ENCODE measurements at regions not wholly inside any gene's neighbourhood (a gene's known extent, or its start where the extent isn't known, plus 50 kb on each side); places are given as distances from the start of the nearest gene placed in this dataset.
"Not testable (repeated sequence)": the region's sequence is repeated elsewhere in the genome, so short reads cannot be mapped to it uniquely, and the experiment has no call there.

GRCh38 chrX:55142206-55142918 lies 53.5 kb downstream of the PAGE2 start:
- ATAC-seq, result no peak
- Mint-ChIP-seq H3K4me3 (no peak overlapping the region), H3K4me1 (ENCODE audit: low read depth) (no peaks in the 10 kb centered on the region), H3K27me3 (ENCODE audit: low read depth) (no peaks in the 10 kb centered on the region), H3K9me3 (no peaks in the 10 kb centered on the region), H3K36me3 (ENCODE audit: insufficient read depth) (peaks cover 2% of the 10 kb centered on the region)
- DNase-seq, result no peak

GRCh38 chrX:55142919-55143310 lies 54.1 kb downstream of the PAGE2 start:
- H3K27me3 Mint-ChIP-seq (ENCODE audit: low read depth), result no peaks in the 10 kb centered on the region
- H3K36me3 Mint-ChIP-seq (ENCODE audit: insufficient read depth), result peaks cover 2% of the 10 kb centered on the region
- H3K4me3 Mint-ChIP-seq, result no peak overlapping the region
- DNase-seq, result no peak
- H3K9me3 Mint-ChIP-seq, result no peaks in the 10 kb centered on the region
- ATAC-seq, result no peak
- no peaks in the 10 kb centered on the region for H3K4me1 Mint-ChIP-seq (ENCODE audit: low read depth)

- Mint-ChIP-seq H3K27me3 (ENCODE audit: low read depth) (no peaks in the 10 kb centered on the region), H3K9me3 (no peaks in the 10 kb centered on the region), H3K36me3 (ENCODE audit: insufficient read depth) (peaks cover 2% of the 10 kb centered on the region), H3K4me1 (ENCODE audit: low read depth) (no peaks in the 10 kb centered on the region), H3K4me3 (no peak overlapping the region)
- ATAC-seq (no peak), DNase-seq (no peak)
Observed at GRCh38 chrX:55143621-55144020, 54.8 kb downstream of the PAGE2 start.

- DNase-seq, result no peak
- Mint-ChIP-seq H3K9me3 (no peaks in the 10 kb centered on the region), H3K27me3 (ENCODE audit: low read depth) (no peaks in the 10 kb centered on the region)
Observed at GRCh38 chrX:55144697-55145096, 55.9 kb downstream of the PAGE2 start.

GRCh38 chrX:55149242-55149641 lies 60.4 kb downstream of the PAGE2 start:
- Mint-ChIP-seq H3K36me3 (ENCODE audit: insufficient read depth) (no peaks in the 10 kb centered on the region), H3K27me3 (ENCODE audit: low read depth) (no peaks in the 10 kb centered on the region), H3K4me1 (ENCODE audit: low read depth) (no peaks in the 10 kb centered on the region), H3K9me3 (no peaks in the 10 kb centered on the region), H3K4me3 (no peak overlapping the region)
- ATAC-seq, result no peak
- no peak for DNase-seq

More at GRCh38 chrX:55144697-55145096, 55.9 kb downstream of the PAGE2 start:
- Mint-ChIP-seq H3K4me1 (ENCODE audit: low read depth) (no peaks in the 10 kb centered on the region), H3K36me3 (ENCODE audit: insufficient read depth) (peaks cover 2% of the 10 kb centered on the region), H3K4me3 (no peak overlapping the region)
- ATAC-seq, result no peak

GRCh38 chrX:55151199-55151598 lies 62.4 kb downstream of the PAGE2 start:
- no peak overlapping the region for H3K4me3 Mint-ChIP-seq
- H3K4me1 Mint-ChIP-seq (ENCODE audit: low read depth), result peaks cover under 1% of the 10 kb centered on the region
- DNase-seq, result no peak
- H3K27me3 Mint-ChIP-seq (ENCODE audit: low read depth), result no peaks in the 10 kb centered on the region
- H3K9me3 Mint-ChIP-seq, result no peaks in the 10 kb centered on the region
- H3K36me3 Mint-ChIP-seq (ENCODE audit: insufficient read depth), result peaks cover 3% of the 10 kb centered on the region
- ATAC-seq, result no peak

- Mint-ChIP-seq H3K27me3 (ENCODE audit: low read depth) (no peaks in the 10 kb centered on the region), H3K4me3 (peak overlapping the region; percentile 88), H3K36me3 (ENCODE audit: insufficient read depth) (peaks cover 3% of the 10 kb centered on the region), H3K9me3 (no peaks in the 10 kb centered on the region), H3K4me1 (ENCODE audit: low read depth) (peaks cover 12% of the 10 kb centered on the region)
- ATAC-seq (no peak), DNase-seq (no peak)
Observed at GRCh38 chrX:55159551-55159950, 60.6 kb upstream of the PAGE5 start.

GRCh38 chrX:55160685-55161552 lies 59.2 kb upstream of the PAGE5 start:
- Mint-ChIP-seq H3K9me3 (no peaks in the 10 kb centered on the region), H3K4me3 (peak overlapping the region; percentile 88), H3K4me1 (ENCODE audit: low read depth) (peaks cover 12% of the 10 kb centered on the region), H3K36me3 (ENCODE audit: insufficient read depth) (no peaks in the 10 kb centered on the region), H3K27me3 (ENCODE audit: low read depth) (no peaks in the 10 kb centered on the region)
- ATAC-seq (peak; percentile 96), DNase-seq (peak; percentile 87)

- H3K9me3 Mint-ChIP-seq, result no peaks in the 10 kb centered on the region
- H3K4me1 Mint-ChIP-seq (ENCODE audit: low read depth), result peaks cover 10% of the 10 kb centered on the region
- no peaks in the 10 kb centered on the region for H3K36me3 Mint-ChIP-seq (ENCODE audit: insufficient read depth)
- ATAC-seq (no peak), DNase-seq (no peak)
- H3K27me3 Mint-ChIP-seq (ENCODE audit: low read depth), result no peaks in the 10 kb centered on the region
- peak overlapping the region; percentile 88 for H3K4me3 Mint-ChIP-seq
Observed at GRCh38 chrX:55161581-55161980, 58.6 kb upstream of the PAGE5 start.

- ATAC-seq (no peak), DNase-seq (no peak)
- no peaks in the 10 kb centered on the region for H3K9me3 Mint-ChIP-seq
- H3K4me3 Mint-ChIP-seq, result no peak overlapping the region
- no peaks in the 10 kb centered on the region for H3K36me3 Mint-ChIP-seq (ENCODE audit: insufficient read depth)
- H3K4me1 Mint-ChIP-seq (ENCODE audit: low read depth), result peaks cover 10% of the 10 kb centered on the region
- no peaks in the 10 kb centered on the region for H3K27me3 Mint-ChIP-seq (ENCODE audit: low read depth)
Observed at GRCh38 chrX:55163171-55163570, 57.0 kb upstream of the PAGE5 start.

GRCh38 chrX:55165026-55165425 lies 55.1 kb upstream of the PAGE5 start:
- not testable (repeated sequence) for H3K36me3 Mint-ChIP-seq (ENCODE audit: insufficient read depth); DNase-seq; H3K27me3 Mint-ChIP-seq (ENCODE audit: low read depth); H3K9me3 Mint-ChIP-seq; ATAC-seq; H3K4me1 Mint-ChIP-seq (ENCODE audit: low read depth); H3K4me3 Mint-ChIP-seq

- no peaks in the 10 kb centered on the region for H3K4me1 Mint-ChIP-seq (ENCODE audit: low read depth)
- H3K9me3 Mint-ChIP-seq, result no peaks in the 10 kb centered on the region
- H3K27me3 Mint-ChIP-seq (ENCODE audit: low read depth), result no peaks in the 10 kb centered on the region
- DNase-seq (no peak), ATAC-seq (no peak)
- no peak overlapping the region for H3K4me3 Mint-ChIP-seq
- H3K36me3 Mint-ChIP-seq (ENCODE audit: insufficient read depth), result no peaks in the 10 kb centered on the region
Observed at GRCh38 chrX:55167124-55167803, 52.9 kb upstream of the PAGE5 start.

- ATAC-seq, result no peak
- Mint-ChIP-seq H3K36me3 (ENCODE audit: insufficient read depth) (no peaks in the 10 kb centered on the region), H3K4me1 (ENCODE audit: low read depth) (no peaks in the 10 kb centered on the region), H3K9me3 (no peaks in the 10 kb centered on the region), H3K27me3 (ENCODE audit: low read depth) (no peaks in the 10 kb centered on the region), H3K4me3 (no peak overlapping the region)
- no peak for DNase-seq
Observed at GRCh38 chrX:55167901-55168300, 52.2 kb upstream of the PAGE5 start.

- no peak for ATAC-seq
- no peak for DNase-seq
- H3K36me3 Mint-ChIP-seq (ENCODE audit: insufficient read depth), result no peaks in the 10 kb centered on the region
- no peaks in the 10 kb centered on the region for H3K27me3 Mint-ChIP-seq (ENCODE audit: low read depth)
- H3K4me3 Mint-ChIP-seq, result no peak overlapping the region
- H3K9me3 Mint-ChIP-seq, result no peaks in the 10 kb centered on the region
- H3K4me1 Mint-ChIP-seq (ENCODE audit: low read depth), result no peaks in the 10 kb centered on the region
Observed at GRCh38 chrX:55169782-55170181, 50.4 kb upstream of the PAGE5 start.
